GM21529 (cell line): ENCODE measurements at regions not wholly inside any gene's neighbourhood (a gene's known extent, or its start where the extent isn't known, plus 50 kb on each side); places are given as distances from the start of the nearest gene placed in this dataset.
"Not testable (repeated sequence)": the region's sequence is repeated elsewhere in the genome, so short reads cannot be mapped to it uniquely, and the experiment has no call there.

Experiments
- ATAC-seq: cut with Tn5 transposase; IDR thresholded peaks from one replicate; pipeline ENCODE4 v1.9.1; 2021; ENCODE audit not compliant: unreplicated experiment

GRCh38 chr2:7094231-7094741 lies 177.1 kb downstream of the RNF144A start:
- no peak for ATAC-seq

DNA sequence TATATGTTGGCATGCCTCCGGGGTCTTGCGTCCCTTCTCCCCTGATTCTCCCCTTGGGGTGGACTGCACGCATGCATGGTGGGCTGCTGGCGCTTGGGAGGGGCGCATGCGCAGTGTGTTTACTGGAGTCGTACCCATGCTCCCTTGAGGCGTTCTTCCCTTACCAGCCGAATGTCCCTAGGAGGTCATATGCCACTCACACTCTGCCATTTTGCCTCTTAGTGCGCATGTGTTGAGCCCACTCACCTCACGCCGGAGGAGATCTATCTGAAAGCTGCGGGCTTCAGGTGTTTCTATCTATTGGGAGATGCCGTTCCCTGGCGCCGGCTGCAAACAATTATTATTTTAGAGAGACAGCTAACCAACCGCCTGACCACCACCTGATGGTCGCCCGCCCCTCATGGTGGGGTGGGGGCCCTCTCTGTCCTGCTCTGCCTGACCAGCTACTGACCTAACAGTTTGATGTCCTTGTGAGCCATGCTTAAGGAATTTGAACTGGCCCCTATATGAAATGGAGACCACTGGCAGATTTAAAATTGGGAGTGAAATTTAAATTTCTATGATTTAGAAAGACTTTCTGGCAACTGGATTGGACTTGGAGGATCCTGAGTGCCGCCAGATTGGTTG lies 179.6 kb downstream of the RNF144A start:
- ATAC-seq: no peak

- peak; percentile 93 for ATAC-seq
Observed at GRCh38 chr2:7097353-7097895, 180.2 kb downstream of the RNF144A start.

GRCh38 chr2:7098816-7099215 lies 181.6 kb downstream of the RNF144A start:
- ATAC-seq: no peak

DNA sequence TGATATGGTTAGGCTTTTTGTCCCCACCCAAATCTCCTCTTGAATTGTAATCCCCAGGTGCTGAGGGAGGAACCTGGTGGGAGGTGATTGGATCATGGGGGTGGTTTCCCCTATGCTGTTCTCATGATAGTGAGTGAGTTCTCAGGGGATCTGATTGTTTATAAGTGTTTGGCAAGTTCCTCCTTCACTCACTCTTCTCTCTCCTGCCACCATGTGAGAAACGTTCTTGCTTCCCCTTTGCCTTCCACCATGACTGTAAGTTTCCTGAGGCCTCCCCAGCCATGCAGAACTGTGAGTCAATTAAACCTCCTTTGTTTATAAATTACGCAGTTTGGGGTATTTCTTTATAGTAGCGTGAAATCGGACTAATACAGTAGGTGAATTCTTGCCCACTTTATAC lies 182.5 kb downstream of the RNF144A start:
- not testable (repeated sequence) for ATAC-seq

DNA sequence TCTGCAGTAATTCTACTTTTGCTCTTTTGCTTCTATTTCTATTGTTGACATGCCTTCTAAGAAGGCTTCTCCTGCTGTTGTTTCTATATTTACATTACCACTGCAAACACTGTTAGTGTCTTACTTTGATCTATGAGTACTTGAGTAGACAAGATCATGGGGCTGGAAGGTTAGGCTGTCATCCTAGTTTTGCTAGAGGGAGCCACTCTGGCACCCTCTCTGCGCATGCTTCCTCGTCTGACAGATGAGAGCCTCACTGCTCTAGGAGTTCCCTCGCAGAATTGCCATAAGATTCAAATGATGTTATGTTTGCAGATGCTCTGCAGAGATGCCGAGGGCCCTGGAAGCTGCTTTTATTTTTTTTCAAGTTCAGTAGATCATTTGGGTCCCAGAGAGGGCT lies 185.6 kb downstream of the RNF144A start:
- no peak for ATAC-seq

GRCh38 chr2:7108792-7109532 lies 191.8 kb downstream of the RNF144A start:
- no peak for ATAC-seq

DNA sequence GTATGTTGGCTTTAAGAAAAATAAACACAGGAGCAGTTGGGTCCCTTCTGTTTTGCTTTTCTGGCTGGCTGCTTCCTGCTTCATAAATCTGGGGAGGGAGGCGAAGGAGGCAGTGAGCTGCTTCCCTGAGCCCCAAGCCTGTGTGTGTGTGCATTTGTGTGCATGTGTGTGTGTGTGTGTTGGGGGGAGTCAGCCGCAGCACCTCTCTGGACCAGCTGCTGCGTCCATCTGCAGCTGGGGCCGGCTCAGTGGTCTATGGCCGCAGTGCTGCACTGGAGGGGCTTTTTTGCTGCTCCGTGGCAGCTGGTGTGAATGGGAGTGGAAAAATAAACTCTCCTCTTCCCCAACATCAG lies 192.3 kb downstream of the RNF144A start:
- no peak for ATAC-seq

DNA sequence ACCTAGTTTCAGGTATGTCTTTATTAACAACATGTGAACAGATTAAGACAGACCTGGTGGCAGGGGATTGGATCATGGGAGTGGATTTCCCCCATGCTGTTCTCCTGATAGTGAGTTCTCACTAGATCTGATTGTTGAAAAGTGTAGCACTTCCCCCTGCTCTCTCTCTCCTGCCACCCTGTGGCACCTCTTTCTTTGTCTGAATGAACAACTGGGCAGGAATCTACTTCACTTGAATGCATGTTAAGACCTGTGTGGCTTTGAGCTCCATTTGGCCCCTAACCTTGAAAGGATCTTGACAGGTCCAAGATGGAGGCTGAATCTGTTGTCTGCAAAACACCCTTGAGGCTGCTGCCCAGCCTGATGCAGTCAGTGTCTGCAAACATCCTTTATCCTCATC lies 194.4 kb downstream of the RNF144A start:
- ATAC-seq: no peak

- no peak for ATAC-seq
Observed at GRCh38 chr2:7115364-7115763, 198.2 kb downstream of the RNF144A start.

DNA sequence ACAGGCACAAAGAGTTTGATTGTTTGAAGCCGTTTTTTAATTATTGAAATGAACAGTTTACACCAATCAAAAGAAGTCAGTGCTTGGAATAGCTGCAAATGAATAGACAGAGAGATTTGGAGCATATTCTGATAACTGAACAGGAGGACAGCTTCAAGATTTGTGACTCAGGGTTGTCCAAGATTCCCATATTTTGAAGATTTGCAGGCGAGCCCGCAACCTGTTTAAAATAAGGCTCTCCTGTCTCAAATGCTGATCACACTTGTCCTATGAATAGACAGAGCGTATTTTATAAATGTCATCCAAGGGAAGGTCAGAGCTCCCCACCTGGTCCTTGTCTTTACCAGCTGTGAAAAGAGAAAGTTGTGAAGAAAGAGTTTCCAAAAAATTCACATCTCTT lies 198.7 kb downstream of the RNF144A start:
- ATAC-seq: no peak

- ATAC-seq: no peak
Observed at GRCh38 chr2:7116511-7116910, 199.3 kb downstream of the RNF144A start.

DNA sequence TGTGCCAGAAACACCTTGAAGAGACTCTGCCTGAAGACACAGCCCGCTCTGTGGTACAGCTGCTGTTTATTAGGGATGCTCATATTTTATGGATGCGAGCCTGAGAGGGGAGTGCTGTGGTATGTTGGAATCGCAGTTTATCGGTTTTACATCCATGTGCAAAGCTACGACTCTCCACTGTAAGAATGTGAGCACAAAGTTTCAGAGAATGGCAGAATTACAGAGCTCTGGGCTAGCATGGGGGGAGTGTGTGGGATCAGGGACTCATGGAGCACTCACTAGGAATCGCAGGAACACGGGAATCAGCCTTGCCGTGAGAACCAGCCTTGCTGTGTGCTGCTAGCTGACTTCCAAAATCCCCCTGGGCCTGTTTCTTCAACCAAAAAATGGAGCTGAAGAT lies 199.9 kb downstream of the RNF144A start:
- ATAC-seq: no peak

GRCh38 chr2:7118606-7119131 lies 201.5 kb downstream of the RNF144A start:
- no peak for ATAC-seq

GRCh38 chr2:7119132-7119835 lies 202.1 kb downstream of the RNF144A start:
- no peak for ATAC-seq

DNA sequence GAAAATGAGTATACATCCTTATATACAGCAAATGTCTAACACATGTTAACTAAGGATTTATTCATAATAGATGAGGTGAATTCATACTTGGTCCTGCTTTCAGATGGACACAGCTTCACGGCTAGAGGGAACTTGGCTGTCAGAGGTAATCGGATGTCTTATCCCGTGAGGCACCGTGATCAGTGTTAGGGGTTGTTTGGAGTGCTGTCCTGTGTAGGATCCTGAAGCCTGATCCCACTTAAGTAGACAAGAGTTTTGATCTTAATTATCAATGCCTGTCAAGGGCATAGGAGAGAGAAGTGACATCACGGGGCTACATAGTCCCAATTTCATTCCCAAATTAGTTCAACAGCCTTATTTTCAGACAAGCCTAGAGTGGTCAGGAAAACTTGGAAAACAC lies 204.6 kb downstream of the RNF144A start:
- ATAC-seq: no peak

DNA sequence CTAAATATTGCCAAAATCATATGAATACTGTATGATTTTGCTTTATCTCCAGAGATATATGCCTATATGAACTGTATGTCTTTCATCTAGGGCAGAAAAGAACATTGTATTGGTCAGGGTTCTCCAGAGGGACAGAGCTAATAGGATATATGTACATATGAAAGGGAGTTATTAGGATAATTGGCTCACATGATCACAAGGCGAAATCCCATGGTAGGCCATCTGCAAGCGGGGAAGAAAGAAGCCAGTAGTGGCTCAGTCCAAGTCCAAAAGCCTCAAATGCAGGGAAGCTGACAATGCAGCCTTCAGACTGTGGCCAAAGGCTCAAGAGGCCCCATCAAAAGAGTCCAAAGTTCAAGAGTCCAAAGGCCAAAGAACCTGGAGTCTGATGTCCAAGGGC lies 209.9 kb downstream of the RNF144A start:
- ATAC-seq: no peak

DNA sequence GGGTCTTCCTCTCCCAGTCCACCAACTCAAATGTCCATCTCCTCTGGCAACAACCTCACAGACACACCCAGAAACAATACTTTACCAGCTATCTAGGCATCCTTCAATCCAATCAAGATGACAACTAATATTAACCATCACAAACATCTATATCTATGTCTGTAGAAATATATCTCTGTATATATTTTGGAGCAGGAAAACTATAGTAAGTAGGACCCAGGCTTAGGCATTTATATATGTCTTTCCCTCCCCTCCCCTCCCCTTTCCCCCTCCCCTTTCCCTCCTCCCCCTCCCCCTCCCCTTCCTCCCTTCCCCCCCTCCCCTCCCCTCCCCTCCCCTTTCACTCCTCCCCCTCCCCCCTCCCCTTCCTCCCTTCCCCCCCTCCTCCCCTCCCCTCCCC lies 210.5 kb downstream of the RNF144A start:
- no peak for ATAC-seq

DNA sequence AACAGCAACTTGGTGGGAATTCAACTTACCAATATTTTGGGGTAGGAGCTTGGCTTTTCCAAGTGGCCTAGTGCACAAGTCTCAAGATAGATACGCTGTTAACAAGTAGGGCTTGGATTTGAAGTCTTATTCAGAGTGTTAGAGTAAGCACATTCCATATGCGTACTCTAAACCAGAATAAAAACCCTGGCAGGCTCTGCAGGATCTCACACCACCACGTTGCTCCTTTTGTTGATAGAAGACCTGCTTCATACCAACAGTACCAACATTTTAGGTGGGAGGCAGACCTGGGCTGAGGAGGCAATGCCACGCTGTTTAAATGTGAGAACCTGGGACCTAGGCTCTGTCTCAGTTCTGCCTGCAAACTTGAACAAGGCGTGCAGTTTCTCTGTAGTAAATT lies 214.0 kb downstream of the RNF144A start:
- ATAC-seq: no peak

DNA sequence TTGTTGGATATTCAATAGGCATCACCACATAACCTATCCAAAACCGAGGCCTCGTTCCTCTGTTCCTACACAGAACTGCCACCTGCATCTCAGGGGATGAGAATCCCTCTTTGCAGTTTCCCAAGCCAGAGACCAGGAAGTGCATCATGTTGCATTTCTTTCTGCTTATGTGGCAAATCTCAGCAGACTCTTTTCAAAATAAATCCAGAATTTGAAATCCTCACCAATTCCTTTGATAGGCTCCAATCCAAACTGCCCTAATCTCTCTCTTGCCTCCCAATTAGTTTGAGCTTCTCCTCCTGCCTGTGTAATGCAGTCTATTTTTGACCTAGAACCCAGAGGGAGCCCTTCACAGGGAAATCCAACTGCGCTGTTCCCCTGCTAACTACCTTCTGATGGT lies 215.5 kb downstream of the RNF144A start:
- no peak for ATAC-seq

GRCh38 chr2:7133521-7133920 lies 216.3 kb downstream of the RNF144A start:
- ATAC-seq: no peak

- no peak for ATAC-seq
Observed at GRCh38 chr2:7140306-7140705, 223.1 kb downstream of the RNF144A start.
